HFF-Myc (cell line): ENCODE measurements at regions not wholly inside any gene's neighbourhood (a gene's known extent, or its start where the extent isn't known, plus 50 kb on each side); places are given as distances from the start of the nearest gene placed in this dataset.
"Not testable (repeated sequence)": the region's sequence is repeated elsewhere in the genome, so short reads cannot be mapped to it uniquely, and the experiment has no call there.

Experiments
- DNase-seq: peaks from one replicate; pipeline ENCODE4 v3.0.0-alpha.2; 2011; ENCODE audit warnings: low read depth; ENCODE audit errors: extremely low read depth
- H3K4me3 ChIP-seq: replicated peaks from 2 replicates; pipeline ENCODE4 v1.5.1; 2011; ENCODE audit warnings: low read depth, mild to moderate bottlenecking, control low read depth, low read length
- CTCF ChIP-seq: IDR thresholded peaks from 2 replicates; pipeline ENCODE4 v1.5.1; 2012; ENCODE audit warnings: mild to moderate bottlenecking, low read depth, low read length, control low read depth; ENCODE audit errors: missing control alignments

- no peak for DNase-seq
- H3K4me3 ChIP-seq, result no peak overlapping the region
- no peak for TF ChIP-seq CTCF
Observed at GRCh38 chr6:101089640-101090039, 208.5 kb upstream of the ASCC3 start.

GRCh38 chr6:101090281-101090680 is 209.2 kb upstream of the ASCC3 start:
- no peak overlapping the region for H3K4me3 ChIP-seq
- DNase-seq, result no peak
- no peak for TF ChIP-seq CTCF

- not testable (repeated sequence) for DNase-seq, H3K4me3 ChIP-seq
Observed at GRCh38 chr6:101098605-101099004, 217.5 kb upstream of the ASCC3 start.

- no peak overlapping the region for H3K4me3 ChIP-seq
- DNase-seq, result no peak
- TF ChIP-seq CTCF, result no peak
Observed at GRCh38 chr6:101102702-101103101, 221.6 kb upstream of the ASCC3 start.

- DNase-seq, result no peak
- no peak for TF ChIP-seq CTCF
Observed at GRCh38 chr6:101108286-101108685, 227.2 kb upstream of the ASCC3 start.

GRCh38 chr6:101110814-101111213 is 229.7 kb upstream of the ASCC3 start:
- H3K4me3 ChIP-seq, result no peak overlapping the region
- no peak for TF ChIP-seq CTCF
- no peak for DNase-seq

More at GRCh38 chr6:101108286-101108685, 227.2 kb upstream of the ASCC3 start:
- H3K4me3 ChIP-seq, result no peak overlapping the region

- no peak for DNase-seq
- H3K4me3 ChIP-seq, result no peak overlapping the region
Observed at GRCh38 chr6:101113468-101114260, 232.5 kb upstream of the ASCC3 start.

More at GRCh38 chr6:101113468-101114260, 232.5 kb upstream of the ASCC3 start:
- TF ChIP-seq CTCF, result no peak
